Upper lobe of left lung (tissue), 4 donors: ENCODE measurements at regions not wholly inside any gene's neighbourhood (a gene's known extent, or its start where the extent isn't known, plus 50 kb on each side); places are given as distances from the start of the nearest gene placed in this dataset.

Experiments used
- EP300 ChIP-seq, 4 donors: sonication (generic); formaldehyde crosslinking; IDR thresholded peaks; one replicate each; pipeline ENCODE4 v1.5.1; 2017; ENCODE audit warnings: antibody characterized with exemption in 4 of 4, control low read depth in 2 of 4
- POLR2A ChIP-seq, 4 donors: fragments of 450-650 bp; IDR thresholded peaks; one replicate each; pipeline ENCODE4 v1.5.1; 2016 to 2017; ENCODE audit warnings: antibody characterized with exemption in 4 of 4, mild to moderate bottlenecking in 2 of 4
- POLR2AphosphoS5 ChIP-seq, 2 donors: sonication (generic); formaldehyde crosslinking; IDR thresholded peaks; one replicate each; pipeline ENCODE4 v1.5.1; 2017; ENCODE audit warnings: antibody characterized with exemption in 2 of 2
- TF ChIP-seq, protein P1 (sequence below), 6 experiments: fragments of 450-650 bp in 4 of 6; fragments of 200-600 bp in 2 of 6; sonication (generic) in 2 of 6; IDR thresholded peaks; one replicate each; pipeline ENCODE4 v1.5.1; 2016 to 2019; ENCODE audit warnings: antibody characterized with exemption in 6 of 6

DNA sequence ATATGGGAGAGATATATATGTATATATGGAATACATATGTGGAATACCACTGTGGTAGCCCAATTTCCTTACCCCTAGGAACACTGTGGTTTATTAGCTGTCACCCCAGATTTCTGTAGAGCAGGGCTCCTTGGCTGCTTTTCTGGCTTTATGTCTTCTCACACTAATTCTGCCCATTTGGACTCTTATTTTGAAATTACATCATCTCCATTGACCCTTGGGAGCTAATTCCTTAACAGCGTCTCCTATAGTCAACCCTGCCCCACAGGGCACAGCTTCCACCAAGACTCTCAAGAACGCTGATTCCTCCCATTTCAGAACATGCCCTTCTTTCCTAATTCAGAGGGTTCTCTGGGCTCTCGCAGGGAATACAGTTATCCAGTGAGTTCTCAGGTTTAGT, 55.4 kb upstream of the TARP start:
- TF ChIP-seq, protein P1, sequence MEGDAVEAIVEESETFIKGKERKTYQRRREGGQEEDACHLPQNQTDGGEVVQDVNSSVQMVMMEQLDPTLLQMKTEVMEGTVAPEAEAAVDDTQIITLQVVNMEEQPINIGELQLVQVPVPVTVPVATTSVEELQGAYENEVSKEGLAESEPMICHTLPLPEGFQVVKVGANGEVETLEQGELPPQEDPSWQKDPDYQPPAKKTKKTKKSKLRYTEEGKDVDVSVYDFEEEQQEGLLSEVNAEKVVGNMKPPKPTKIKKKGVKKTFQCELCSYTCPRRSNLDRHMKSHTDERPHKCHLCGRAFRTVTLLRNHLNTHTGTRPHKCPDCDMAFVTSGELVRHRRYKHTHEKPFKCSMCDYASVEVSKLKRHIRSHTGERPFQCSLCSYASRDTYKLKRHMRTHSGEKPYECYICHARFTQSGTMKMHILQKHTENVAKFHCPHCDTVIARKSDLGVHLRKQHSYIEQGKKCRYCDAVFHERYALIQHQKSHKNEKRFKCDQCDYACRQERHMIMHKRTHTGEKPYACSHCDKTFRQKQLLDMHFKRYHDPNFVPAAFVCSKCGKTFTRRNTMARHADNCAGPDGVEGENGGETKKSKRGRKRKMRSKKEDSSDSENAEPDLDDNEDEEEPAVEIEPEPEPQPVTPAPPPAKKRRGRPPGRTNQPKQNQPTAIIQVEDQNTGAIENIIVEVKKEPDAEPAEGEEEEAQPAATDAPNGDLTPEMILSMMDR (IDR thresholded peaks at IDR 0.05): no peak
- TF ChIP-seq POLR2AphosphoS5 (IDR thresholded peaks at IDR 0.05): no peak
- no peak for TF ChIP-seq POLR2A (IDR thresholded peaks at IDR 0.05)
- no peak for TF ChIP-seq EP300 (IDR thresholded peaks at IDR 0.05)
